Stomach (tissue), 8 donors: ENCODE measurements at regions not wholly inside any gene's neighbourhood (a gene's known extent, or its start where the extent isn't known, plus 50 kb on each side); places are given as distances from the start of the nearest gene placed in this dataset.

Experiments used
- DNase-seq, 2 donors: peaks; one replicate each; pipeline versions ENCODE4 v3.0.0 to v3.0.0-alpha.2; 2013 to 2019
- H3K27ac ChIP-seq, 5 donors: fragments of 200-600 bp in 4 of 5; sonication (generic) in 4 of 5; one replicate each; pipeline ENCODE4 v1.5.1; 2013 to 2019; ENCODE audit warnings: mild to moderate bottlenecking in 1 of 5, moderate library complexity in 1 of 5
- H3K27me3 ChIP-seq, 3 donors: fragments of 200-600 bp; sonication (generic); one replicate each; pipeline ENCODE4 v1.5.1; 2017 to 2019; ENCODE audit warnings: mixed run types in 1 of 3
- H3K36me3 ChIP-seq, 4 donors: fragments of 200-600 bp; sonication (generic); 1 replicate in 3 of 4; 2 replicates in 1 of 4; pipeline ENCODE4 v1.5.1; 2016 to 2019
- H3K4me1 ChIP-seq, 4 donors: fragments of 200-600 bp; sonication (generic); one replicate each; pipeline ENCODE4 v1.5.1; 2016 to 2019
- H3K4me3 ChIP-seq, 4 donors: fragments of 200-600 bp; sonication (generic) in 3 of 4; one replicate each; pipeline ENCODE4 v1.5.1; 2016 to 2019; ENCODE audit warnings: mild to moderate bottlenecking in 1 of 4
- H3K9me3 ChIP-seq, 4 donors: fragments of 200-600 bp; sonication (generic); one replicate each; pipeline ENCODE4 v1.5.1; 2016 to 2019
- CTCF ChIP-seq, 7 experiments: fragments of 450-650 bp in 4 of 7; fragments of 200-600 bp in 3 of 7; sonication (generic) in 3 of 7; IDR thresholded peaks; one replicate each; pipeline ENCODE4 v1.5.1; 2016 to 2019; ENCODE audit warnings: antibody characterized with exemption in 7 of 7, control low read depth in 2 of 7, mild to moderate bottlenecking in 1 of 7
- EP300 ChIP-seq: sonication (generic); formaldehyde crosslinking; IDR thresholded peaks from one replicate; pipeline ENCODE4 v1.6.1; 2017; ENCODE audit warnings: antibody characterized with exemption
- POLR2A ChIP-seq, 4 donors: fragments of 450-650 bp; IDR thresholded peaks; one replicate each; pipeline ENCODE4 v1.6.1; 2016; ENCODE audit warnings: antibody characterized with exemption in 4 of 4, control low read depth in 2 of 4, mild to moderate bottlenecking in 1 of 4, moderate library complexity in 1 of 4
- POLR2AphosphoS5 ChIP-seq, 3 donors: sonication (generic); formaldehyde crosslinking; IDR thresholded peaks; one replicate each; pipeline ENCODE4 v1.6.1; 2016; ENCODE audit warnings: antibody characterized with exemption in 3 of 3
- WGBS, 5 donors: extraction: QIAGEN DNeasy Blood & Tissue Kit in 3 of 5; methylation state at CpG; one replicate each; pipeline versions ENCODE4 v1.1.5 to v1.1.7; 2013 to 2018; 5-methylcytosine and 5-hydroxymethylcytosine counted together
- intact Hi-C: fragments of 100-400 bp; cut with DNase I; formaldehyde crosslinking; loops from one replicate; pipeline ENCODE4 v1.15.1; 2023; ENCODE audit warnings: low total_unique reads
- donor health status: healthy with polysubstance abuse.
- donor health status: Bipolar disorder and iron deficiency.
- donor health status: healthy.

GRCh38 chr6:49027644-49028043 is 435.4 kb downstream of the MMUT start:
- Histone ChIP-seq H3K36me3 (no peaks in the 10 kb centered on the region), H3K9me3 (peaks cover 0 to 12% (median 4%) of the 10 kb centered on the region in 4 donors), H3K4me3 (no peak overlapping the region), H3K27me3 (no peaks in the 10 kb centered on the region), H3K27ac (no peak overlapping the region), H3K4me1 (no peaks in the 10 kb centered on the region)
- TF ChIP-seq CTCF (IDR thresholded peaks at IDR 0.05) (no peak), POLR2AphosphoS5 (IDR thresholded peaks at IDR 0.05) (no peak), EP300 (no peak), POLR2A (IDR thresholded peaks at IDR 0.05) (no peak)
- intact Hi-C loops, result no loop called here
- DNase-seq, result no peak
- 76 to 87% (median 82%) methylated on average over 2 of the region's 2 CpGs for WGBS, 5 donors

- TF ChIP-seq POLR2AphosphoS5 (IDR thresholded peaks at IDR 0.05) (no peak), POLR2A (IDR thresholded peaks at IDR 0.05) (no peak), CTCF (IDR thresholded peaks at IDR 0.05) (no peak), EP300 (no peak)
- Histone ChIP-seq H3K36me3 (no peaks in the 10 kb centered on the region), H3K4me1 (no peaks in the 10 kb centered on the region), H3K4me3 (no peak overlapping the region), H3K9me3 (peaks cover 0 to 19% (median 6%) of the 10 kb centered on the region in 4 donors), H3K27ac (no peak overlapping the region), H3K27me3 (no peaks in the 10 kb centered on the region)
- WGBS, 5 donors, result 39 to 62% (median 47%) methylated on average over 2 of the region's 2 CpGs
- no peak for DNase-seq
- intact Hi-C loops, result no loop called here
These were observed 437.5 kb downstream of the MMUT start for GRCh38 chr6:49025273-49026240.

GRCh38 chr6:49004801-49005200 is 458.3 kb downstream of the MMUT start:
- WGBS, 5 donors, result 31 to 69% (median 60%) methylated on average over 2 of the region's 2 CpGs
- no peak for TF ChIP-seq POLR2AphosphoS5 (IDR thresholded peaks at IDR 0.05)
- TF ChIP-seq CTCF (IDR thresholded peaks at IDR 0.05), result no peak
- no peak for TF ChIP-seq EP300
- no peak for TF ChIP-seq POLR2A (IDR thresholded peaks at IDR 0.05)

GRCh38 chr6:49003348-49003747 is 459.7 kb downstream of the MMUT start:
- Histone ChIP-seq H3K36me3 (no peaks in the 10 kb centered on the region), H3K4me1 (peaks cover 0 to 5% (median 0%) of the 10 kb centered on the region in 4 donors), H3K27me3 (no peaks in the 10 kb centered on the region), H3K9me3 (no peaks in the 10 kb centered on the region), H3K27ac (no peak overlapping the region), H3K4me3 (no peak overlapping the region)
- no peak for DNase-seq
- intact Hi-C loops, result no loop called here
- TF ChIP-seq EP300, result no peak
- no peak for TF ChIP-seq CTCF (IDR thresholded peaks at IDR 0.05)
- no peak for TF ChIP-seq POLR2A (IDR thresholded peaks at IDR 0.05)
- TF ChIP-seq POLR2AphosphoS5 (IDR thresholded peaks at IDR 0.05), result no peak
- WGBS, 5 donors, result 57 to 73% (median 65%) methylated on average over 3 of the region's 3 CpGs

More at GRCh38 chr6:49004801-49005200, 458.3 kb downstream of the MMUT start:
- H3K27me3 ChIP-seq, result no peaks in the 10 kb centered on the region
- peaks cover 0 to 5% (median 0%) of the 10 kb centered on the region in 4 donors for H3K4me1 ChIP-seq
- no peak overlapping the region for H3K27ac ChIP-seq
- H3K4me3 ChIP-seq, result no peak overlapping the region
- no peaks in the 10 kb centered on the region for H3K9me3 ChIP-seq
- no peak for DNase-seq
- no peaks in the 10 kb centered on the region for H3K36me3 ChIP-seq
- intact Hi-C loops, result no loop called here
